IMR-90 (cell line): ENCODE measurements at regions not wholly inside any gene's neighbourhood (a gene's known extent, or its start where the extent isn't known, plus 50 kb on each side); places are given as distances from the start of the nearest gene placed in this dataset.

Experiments
- TF ChIP-seq, protein P1 (sequence below): conservative IDR thresholded peaks from 2 replicates; pipeline ENCODE4 v1.5.1; 2012; ENCODE audit warnings: mild to moderate bottlenecking, low read depth, low read length, improper control_type of control experiment
- TF ChIP-seq, protein P2 (sequence below): fragments of 150-350 bp; IDR thresholded peaks from 2 replicates; pipeline ENCODE4 v1.6.1; 2017; ENCODE audit warnings: mild to moderate bottlenecking, antibody characterized with exemption, low read length, low read depth

- TF ChIP-seq, protein P1, sequence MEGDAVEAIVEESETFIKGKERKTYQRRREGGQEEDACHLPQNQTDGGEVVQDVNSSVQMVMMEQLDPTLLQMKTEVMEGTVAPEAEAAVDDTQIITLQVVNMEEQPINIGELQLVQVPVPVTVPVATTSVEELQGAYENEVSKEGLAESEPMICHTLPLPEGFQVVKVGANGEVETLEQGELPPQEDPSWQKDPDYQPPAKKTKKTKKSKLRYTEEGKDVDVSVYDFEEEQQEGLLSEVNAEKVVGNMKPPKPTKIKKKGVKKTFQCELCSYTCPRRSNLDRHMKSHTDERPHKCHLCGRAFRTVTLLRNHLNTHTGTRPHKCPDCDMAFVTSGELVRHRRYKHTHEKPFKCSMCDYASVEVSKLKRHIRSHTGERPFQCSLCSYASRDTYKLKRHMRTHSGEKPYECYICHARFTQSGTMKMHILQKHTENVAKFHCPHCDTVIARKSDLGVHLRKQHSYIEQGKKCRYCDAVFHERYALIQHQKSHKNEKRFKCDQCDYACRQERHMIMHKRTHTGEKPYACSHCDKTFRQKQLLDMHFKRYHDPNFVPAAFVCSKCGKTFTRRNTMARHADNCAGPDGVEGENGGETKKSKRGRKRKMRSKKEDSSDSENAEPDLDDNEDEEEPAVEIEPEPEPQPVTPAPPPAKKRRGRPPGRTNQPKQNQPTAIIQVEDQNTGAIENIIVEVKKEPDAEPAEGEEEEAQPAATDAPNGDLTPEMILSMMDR, result no peak
- TF ChIP-seq, protein P2, sequence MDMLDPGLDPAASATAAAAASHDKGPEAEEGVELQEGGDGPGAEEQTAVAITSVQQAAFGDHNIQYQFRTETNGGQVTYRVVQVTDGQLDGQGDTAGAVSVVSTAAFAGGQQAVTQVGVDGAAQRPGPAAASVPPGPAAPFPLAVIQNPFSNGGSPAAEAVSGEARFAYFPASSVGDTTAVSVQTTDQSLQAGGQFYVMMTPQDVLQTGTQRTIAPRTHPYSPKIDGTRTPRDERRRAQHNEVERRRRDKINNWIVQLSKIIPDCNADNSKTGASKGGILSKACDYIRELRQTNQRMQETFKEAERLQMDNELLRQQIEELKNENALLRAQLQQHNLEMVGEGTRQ, result no peak
Measured at GRCh38 chr6:169939554-169940164, 188.2 kb downstream of the ERMARD start.
